GM21526 (cell line): ENCODE measurements at regions not wholly inside any gene's neighbourhood (a gene's known extent, or its start where the extent isn't known, plus 50 kb on each side); places are given as distances from the start of the nearest gene placed in this dataset.

ENCODE experiments used
- ATAC-seq: cut with Tn5 transposase; IDR thresholded peaks from one replicate; pipeline ENCODE4 v1.9.1; 2021; ENCODE audit warnings: moderate library complexity; ENCODE audit not compliant: unreplicated experiment, low FRiP score

GRCh38 chr5:109944461-109944860, 254.7 kb downstream of the MAN2A1 start:
- no peak for ATAC-seq

- ATAC-seq: no peak
Observed at GRCh38 chr5:109945097-109945678, 255.5 kb downstream of the MAN2A1 start.

- ATAC-seq: no peak
Observed at GRCh38 chr5:109945723-109946480, 256.2 kb downstream of the MAN2A1 start.

GRCh38 chr5:109946610-109947009, 256.9 kb downstream of the MAN2A1 start:
- no peak for ATAC-seq

- no peak for ATAC-seq
Observed at GRCh38 chr5:109947667-109948066, 257.9 kb downstream of the MAN2A1 start.

- ATAC-seq: no peak
Observed at GRCh38 chr5:109950634-109951033, 260.9 kb downstream of the MAN2A1 start.

- ATAC-seq: no peak
Observed at GRCh38 chr5:109951348-109951747, 261.6 kb downstream of the MAN2A1 start.

- no peak for ATAC-seq
Observed at GRCh38 chr5:109951758-109952157, 262.0 kb downstream of the MAN2A1 start.

GRCh38 chr5:109953761-109954160, 264.0 kb downstream of the MAN2A1 start:
- ATAC-seq: no peak

- no peak for ATAC-seq
Observed at GRCh38 chr5:109956884-109957283, 267.2 kb downstream of the MAN2A1 start.

GRCh38 chr5:109958082-109958481, 268.4 kb downstream of the MAN2A1 start:
- ATAC-seq: no peak

GRCh38 chr5:109959652-109960051, 269.9 kb downstream of the MAN2A1 start:
- no peak for ATAC-seq

- no peak for ATAC-seq
Observed at GRCh38 chr5:109961751-109962150, 272.0 kb downstream of the MAN2A1 start.

GRCh38 chr5:109962882-109963603, 273.3 kb downstream of the MAN2A1 start:
- no peak for ATAC-seq

- ATAC-seq: no peak
Observed at GRCh38 chr5:109964136-109964535, 274.4 kb downstream of the MAN2A1 start.

- ATAC-seq: no peak
Observed at GRCh38 chr5:109965634-109966033, 275.9 kb downstream of the MAN2A1 start.

- ATAC-seq: no peak
Observed at GRCh38 chr5:109971968-109972367, 282.2 kb downstream of the MAN2A1 start.

- no peak for ATAC-seq
Observed at GRCh38 chr5:109981979-109982378, 292.3 kb downstream of the MAN2A1 start.

GRCh38 chr5:109982966-109983534, 293.3 kb downstream of the MAN2A1 start:
- no peak for ATAC-seq

- ATAC-seq: no peak
Observed at GRCh38 chr5:109986726-109987125, 297.0 kb downstream of the MAN2A1 start.

- ATAC-seq: no peak
Observed at GRCh38 chr5:109987355-109987754, 297.6 kb downstream of the MAN2A1 start.
